ENCODE measurements at regions not wholly inside any gene's neighbourhood (a gene's known extent, or its start where the extent isn't known, plus 50 kb on each side); places are given as distances from the start of the nearest gene placed in this dataset.

DNA sequence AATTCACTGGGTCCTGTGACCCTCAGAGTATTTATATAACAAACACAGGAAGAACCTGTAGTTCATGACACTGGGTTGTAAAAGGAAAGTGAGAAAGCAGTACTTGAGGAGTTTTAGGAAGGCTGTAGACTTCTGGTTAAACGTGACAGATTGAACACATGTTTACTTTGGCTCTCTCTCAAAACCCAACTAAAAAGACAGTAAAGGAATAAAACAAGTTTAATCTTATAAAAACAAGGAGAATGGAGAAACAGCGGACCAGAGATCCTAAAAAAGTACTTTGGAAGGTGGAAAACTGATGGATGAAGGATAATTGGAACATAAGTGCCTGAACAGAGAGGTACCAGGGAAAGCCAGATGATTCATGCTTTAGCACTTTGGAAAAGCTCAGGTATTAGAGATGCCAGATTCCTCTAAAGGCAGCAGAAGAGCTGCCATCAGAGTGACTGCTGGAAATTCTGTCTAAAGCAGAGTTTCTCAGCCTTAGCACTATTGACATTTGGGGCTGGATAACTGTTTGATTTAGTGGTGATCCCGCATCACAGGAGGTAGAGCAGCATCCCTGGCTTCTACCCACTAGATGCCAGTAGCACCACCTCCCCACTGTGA is 182.9 kb upstream of the RORA start:
- no peak for TF ChIP-seq EP300 (IDR thresholded peaks at IDR 0.05)
- TF ChIP-seq POLR2AphosphoS5 (IDR thresholded peaks at IDR 0.05) = no peak
- intact Hi-C loops (cut with DNase I) = no loop called here
- Histone ChIP-seq H3K4me3 (no peak overlapping the region), H3K27ac (no peak overlapping the region), H3K4me1 (no peaks in the 10 kb centered on the region), H3K27me3 (no peaks in the 10 kb centered on the region), H3K36me3 (no peaks in the 10 kb centered on the region), H3K9me3 (no peaks in the 10 kb centered on the region)
- DNase-seq = no peak
- 12 to 41% methylated on average over 3 of the region's 3 CpGs for WGBS, 2 donors

DNA sequence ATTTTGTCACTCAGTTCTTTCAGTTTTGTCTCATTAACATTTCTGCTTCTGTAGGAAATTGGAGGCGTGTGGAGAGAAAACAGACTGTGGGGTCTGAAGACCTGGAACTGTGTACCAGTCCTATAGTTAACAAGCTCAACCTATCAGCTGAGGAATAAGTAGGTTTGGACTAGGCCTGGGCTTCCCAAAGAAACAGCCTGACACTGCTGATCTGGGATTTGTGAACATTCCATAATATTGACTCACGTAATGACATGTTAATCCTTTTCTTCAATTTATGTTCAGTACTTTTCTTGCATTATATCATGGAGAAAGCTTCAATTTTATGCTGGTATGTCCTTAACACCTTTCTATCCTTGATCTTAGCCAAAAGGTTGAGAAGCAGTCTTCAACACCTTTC is 181.6 kb upstream of the RORA start:
- WGBS, 2 donors = 85 to 90% methylated on average over 2 of the region's 2 CpGs
- intact Hi-C loops (cut with DNase I) = no loop called here

DNA sequence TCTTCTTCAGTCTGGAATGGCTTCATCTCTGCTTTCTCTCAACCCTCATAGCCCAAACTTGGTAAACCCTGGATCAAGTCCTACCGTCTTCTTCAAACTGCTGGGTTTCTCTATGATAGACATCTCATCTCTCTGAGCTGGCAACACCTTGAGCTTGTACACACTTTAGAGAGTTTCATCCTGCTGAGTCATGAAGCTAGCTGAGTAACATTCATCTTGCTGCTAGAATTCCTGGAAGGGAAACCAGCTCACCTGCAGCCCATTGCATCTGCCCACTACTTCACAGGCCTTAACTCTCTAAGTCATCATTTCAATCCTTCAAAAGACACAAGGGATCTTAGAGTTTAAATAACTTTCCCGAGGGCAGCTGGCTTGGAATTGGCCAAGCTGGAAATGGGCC is 175.5 kb upstream of the RORA start:
- Histone ChIP-seq H3K36me3 (no peaks in the 10 kb centered on the region), H3K4me3 (no peak overlapping the region), H3K9me3 (no peaks in the 10 kb centered on the region), H3K27me3 (no peaks in the 10 kb centered on the region), H3K4me1 (no peaks in the 10 kb centered on the region), H3K27ac (no peak overlapping the region)
- no peak for DNase-seq
- intact Hi-C loops (cut with DNase I) = no loop called here
- 91 to 93% methylated on average over 2 of the region's 2 CpGs for WGBS, 2 donors
- TF ChIP-seq EP300 (IDR thresholded peaks at IDR 0.05) = no peak
- no peak for TF ChIP-seq POLR2AphosphoS5 (IDR thresholded peaks at IDR 0.05)
- no peak for TF ChIP-seq POLR2A (IDR thresholded peaks at IDR 0.05)
- no peak for TF ChIP-seq CTCF (IDR thresholded peaks at IDR 0.05)

More for the DNA sequence above, 181.6 kb upstream of the RORA start:
- no peak for TF ChIP-seq CTCF (IDR thresholded peaks at IDR 0.05)
- TF ChIP-seq POLR2AphosphoS5 (IDR thresholded peaks at IDR 0.05) = no peak
- TF ChIP-seq POLR2A (IDR thresholded peaks at IDR 0.05) = no peak
- no peak for TF ChIP-seq EP300 (IDR thresholded peaks at IDR 0.05)
- no peaks in the 10 kb centered on the region for H3K27me3 ChIP-seq
- H3K4me3 ChIP-seq = no peak overlapping the region
- no peaks in the 10 kb centered on the region for H3K4me1 ChIP-seq
- H3K36me3 ChIP-seq = no peaks in the 10 kb centered on the region
- no peak for DNase-seq
- H3K27ac ChIP-seq = no peak overlapping the region
- H3K9me3 ChIP-seq = no peaks in the 10 kb centered on the region

DNA sequence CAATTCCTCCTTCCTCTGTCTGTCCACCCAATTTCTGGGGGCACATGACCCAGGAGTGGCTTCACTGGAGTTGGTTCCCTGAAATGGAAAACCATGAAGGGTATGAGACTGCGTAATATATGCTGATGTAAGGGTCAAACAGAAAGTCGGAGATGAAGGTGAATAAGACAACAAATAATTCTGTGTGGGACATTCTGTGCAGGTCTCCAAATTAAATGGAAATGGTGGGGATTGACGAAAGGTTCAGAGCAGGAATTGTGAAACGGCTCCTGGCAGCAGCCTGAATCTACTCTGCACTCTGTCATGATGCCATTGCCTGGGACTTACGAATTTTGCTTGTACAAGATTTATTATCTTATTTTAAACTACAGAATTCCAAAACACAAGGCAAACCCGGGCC is 174.8 kb upstream of the RORA start:
- no peaks in the 10 kb centered on the region for H3K4me1 ChIP-seq
- H3K9me3 ChIP-seq = no peaks in the 10 kb centered on the region
- intact Hi-C loops (cut with DNase I) = no loop called here
- DNase-seq = no peak
- no peak for TF ChIP-seq CTCF (IDR thresholded peaks at IDR 0.05)
- no peak for TF ChIP-seq POLR2A (IDR thresholded peaks at IDR 0.05)
- no peak for TF ChIP-seq POLR2AphosphoS5 (IDR thresholded peaks at IDR 0.05)
- no peak for TF ChIP-seq EP300 (IDR thresholded peaks at IDR 0.05)
- no peaks in the 10 kb centered on the region for H3K27me3 ChIP-seq
- H3K36me3 ChIP-seq = no peaks in the 10 kb centered on the region
- H3K4me3 ChIP-seq = no peak overlapping the region
- 81 to 83% methylated on average over 6 of the region's 6 CpGs for WGBS, 2 donors
- H3K27ac ChIP-seq = no peak overlapping the region

DNA sequence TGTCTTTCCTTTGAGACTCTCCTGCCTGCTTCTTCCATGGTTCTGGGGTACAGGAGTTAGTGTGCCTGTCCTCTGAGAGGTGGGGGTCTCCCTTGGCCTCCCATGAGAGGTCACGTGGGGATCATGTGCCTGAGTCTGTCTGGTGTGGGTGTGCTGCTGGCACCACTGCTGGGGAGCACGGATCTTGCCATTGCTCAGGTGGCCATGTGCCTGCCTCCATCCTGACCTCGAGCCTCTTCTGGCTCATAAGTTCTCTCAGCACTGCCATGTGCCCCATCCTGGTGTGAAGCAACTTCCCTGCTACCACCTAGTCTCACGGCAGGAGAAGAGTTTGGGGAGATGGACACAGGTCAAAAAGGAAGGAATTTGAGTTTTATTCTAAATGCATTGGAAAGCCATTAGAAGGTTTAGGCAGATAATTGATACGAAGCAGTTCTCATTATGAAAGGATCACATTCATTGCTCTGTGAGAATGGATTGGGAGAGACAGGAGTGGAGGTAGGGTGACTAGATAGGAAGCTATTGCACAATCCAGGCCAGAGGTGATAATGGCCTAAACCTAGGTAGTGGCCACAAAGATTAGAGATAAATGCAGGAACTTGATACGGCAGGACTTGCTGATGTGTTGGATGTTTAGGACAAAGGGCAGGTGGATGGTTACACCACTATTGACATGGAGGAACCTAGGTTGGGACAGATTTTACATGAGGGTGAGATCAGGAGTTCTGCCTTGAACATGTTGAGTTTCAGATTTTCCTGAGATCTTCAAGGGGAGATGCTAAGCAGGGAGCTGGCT is 173.0 kb upstream of the RORA start:
- no peaks in the 10 kb centered on the region for H3K9me3 ChIP-seq
- DNase-seq = no peak
- 82 to 85% methylated on average over 6 of the region's 6 CpGs for WGBS, 2 donors
- no peaks in the 10 kb centered on the region for H3K36me3 ChIP-seq
- intact Hi-C loops (cut with DNase I) = no loop called here
- TF ChIP-seq EP300 (IDR thresholded peaks at IDR 0.05) (no peak), CTCF (IDR thresholded peaks at IDR 0.05) (no peak), POLR2AphosphoS5 (IDR thresholded peaks at IDR 0.05) (no peak), POLR2A (IDR thresholded peaks at IDR 0.05) (no peak)
- no peaks in the 10 kb centered on the region for H3K27me3 ChIP-seq
- H3K4me3 ChIP-seq = no peak overlapping the region
- no peaks in the 10 kb centered on the region for H3K4me1 ChIP-seq
- H3K27ac ChIP-seq = no peak overlapping the region
